ENCODE measurements at regions not wholly inside any gene's neighbourhood (a gene's known extent, or its start where the extent isn't known, plus 50 kb on each side); places are given as distances from the start of the nearest gene placed in this dataset.

GRCh38 chr12:46445093-46445492 lies 72.5 kb upstream of the SLC38A2 start:
- Mint-ChIP-seq H3K4me1 (ENCODE audit: low read depth, unreplicated experiment) (peaks cover 31% of the 10 kb centered on the region), H3K27me3 (ENCODE audit: insufficient read depth, unreplicated experiment) (no peaks in the 10 kb centered on the region), H3K27ac (ENCODE audit: unreplicated experiment) (no peak overlapping the region), H3K9me3 (ENCODE audit: unreplicated experiment) (no peaks in the 10 kb centered on the region), H3K36me3 (ENCODE audit: insufficient read depth, unreplicated experiment) (no peaks in the 10 kb centered on the region), H3K4me3 (ENCODE audit: unreplicated experiment) (no peak overlapping the region)
- no peaks in the 10 kb centered on the region for H3K36me3 ChIP-seq (ENCODE audit: control insufficient read depth, insufficient read depth, low read length)
- intact Hi-C loops (cut with micrococcal nuclease; ENCODE audit: unreplicated experiment), result no loop called here
- no peak for DNase-seq
- no peak overlapping the region for H3K4me3 ChIP-seq (ENCODE audit: low read depth, low read length)
- CTCF ChIA-PET, result interaction anchor here (0.8 kb wide), 1 partner anchor 31 kb away, joined by 4 read pairs; no protein-coding TSS in a partner anchor
- TF ChIP-seq CTCF (IDR thresholded peaks at IDR 0.05; ENCODE audit: insufficient read depth in 1 of 2, low read depth in 1 of 2, low read length in 1 of 2, severe bottlenecking in 1 of 2, unreplicated experiment in 1 of 2), result no peak
- no TSS peak for BruUV-seq (replicated peaks)
- no peaks in the 10 kb centered on the region for H3K27me3 ChIP-seq (replicated peaks; ENCODE audit: control insufficient read depth, insufficient read depth, low read length)
- peaks cover 11% of the 10 kb centered on the region for H3K4me1 ChIP-seq
- POLR2A ChIA-PET, result no interaction called here
- H3K9me3 ChIP-seq, result no peaks in the 10 kb centered on the region

GRCh38 chr12:46443594-46444263 lies 71.2 kb upstream of the SLC38A2 start:
- DNase-seq, result no peak
- no TSS peak for BruUV-seq (replicated peaks)
- Histone ChIP-seq H3K27me3 (replicated peaks; ENCODE audit: control insufficient read depth, insufficient read depth, low read length) (no peaks in the 10 kb centered on the region), H3K4me3 (ENCODE audit: low read depth, low read length) (no peak overlapping the region), H3K36me3 (ENCODE audit: control insufficient read depth, insufficient read depth, low read length) (no peaks in the 10 kb centered on the region), H3K9me3 (no peaks in the 10 kb centered on the region), H3K4me1 (peaks cover 11% of the 10 kb centered on the region)
- TF ChIP-seq CTCF (IDR thresholded peaks at IDR 0.05; ENCODE audit: insufficient read depth in 1 of 2, low read depth in 1 of 2, low read length in 1 of 2, severe bottlenecking in 1 of 2, unreplicated experiment in 1 of 2), result no peak
- no peaks in the 10 kb centered on the region for H3K36me3 Mint-ChIP-seq (ENCODE audit: insufficient read depth, unreplicated experiment)
- no peaks in the 10 kb centered on the region for H3K9me3 Mint-ChIP-seq (ENCODE audit: unreplicated experiment)
- intact Hi-C loops (cut with micrococcal nuclease; ENCODE audit: unreplicated experiment), result no loop called here
- ChIA-PET POLR2A (no interaction called here), CTCF (no interaction called here)
- peaks cover 26% of the 10 kb centered on the region for H3K4me1 Mint-ChIP-seq (ENCODE audit: low read depth, unreplicated experiment)
- H3K27ac Mint-ChIP-seq (ENCODE audit: unreplicated experiment), result no peak overlapping the region
- no peaks in the 10 kb centered on the region for H3K27me3 Mint-ChIP-seq (ENCODE audit: insufficient read depth, unreplicated experiment)
- H3K4me3 Mint-ChIP-seq (ENCODE audit: unreplicated experiment), result no peak overlapping the region

GRCh38 chr12:46442738-46443137 lies 70.2 kb upstream of the SLC38A2 start:
- peaks cover 26% of the 10 kb centered on the region for H3K4me1 Mint-ChIP-seq (ENCODE audit: low read depth, unreplicated experiment)
- no peak overlapping the region for H3K4me3 Mint-ChIP-seq (ENCODE audit: unreplicated experiment)
- H3K9me3 Mint-ChIP-seq (ENCODE audit: unreplicated experiment), result no peaks in the 10 kb centered on the region
- no peak overlapping the region for H3K27ac Mint-ChIP-seq (ENCODE audit: unreplicated experiment)
- no peaks in the 10 kb centered on the region for H3K27me3 Mint-ChIP-seq (ENCODE audit: insufficient read depth, unreplicated experiment)
- peaks cover 11% of the 10 kb centered on the region for H3K4me1 ChIP-seq
- TF ChIP-seq CTCF (IDR thresholded peaks at IDR 0.05; ENCODE audit: insufficient read depth in 1 of 2, low read depth in 1 of 2, low read length in 1 of 2, severe bottlenecking in 1 of 2, unreplicated experiment in 1 of 2), result no peak
- CTCF ChIA-PET, result no interaction called here
- H3K4me3 ChIP-seq (ENCODE audit: low read depth, low read length), result no peak overlapping the region
- no peaks in the 10 kb centered on the region for H3K36me3 ChIP-seq (ENCODE audit: control insufficient read depth, insufficient read depth, low read length)
- no peaks in the 10 kb centered on the region for H3K27me3 ChIP-seq (replicated peaks; ENCODE audit: control insufficient read depth, insufficient read depth, low read length)
- POLR2A ChIA-PET, result no interaction called here
- no peak for DNase-seq
- intact Hi-C loops (cut with micrococcal nuclease; ENCODE audit: unreplicated experiment), result no loop called here
- H3K9me3 ChIP-seq, result no peaks in the 10 kb centered on the region
- H3K36me3 Mint-ChIP-seq (ENCODE audit: insufficient read depth, unreplicated experiment), result no peaks in the 10 kb centered on the region
- no TSS peak for BruUV-seq (replicated peaks)
